Daoy (cell line): ENCODE measurements at regions not wholly inside any gene's neighbourhood (a gene's known extent, or its start where the extent isn't known, plus 50 kb on each side); places are given as distances from the start of the nearest gene placed in this dataset.

Source experiments
- DNase-seq: peaks from one replicate; pipeline ENCODE4 v3.0.0-alpha.2; 2015; ENCODE audit warnings: low read depth

DNA sequence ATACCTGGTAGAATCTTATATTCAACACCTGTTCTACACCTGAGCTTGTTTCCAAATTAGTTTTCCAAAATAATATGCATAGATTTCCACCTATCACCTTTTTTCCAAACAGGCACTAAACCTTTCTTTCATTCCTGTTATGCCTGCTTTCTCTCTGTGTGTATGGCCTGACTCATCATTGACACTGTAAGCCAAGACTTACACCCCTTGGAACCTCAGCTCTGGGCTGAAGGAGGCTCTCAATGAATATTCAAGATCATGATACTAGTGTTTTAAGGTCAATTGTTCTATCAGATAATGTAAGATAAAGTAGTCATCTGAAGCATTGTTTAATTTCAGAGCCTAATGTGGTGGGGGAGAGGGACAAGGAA, 1193.3 kb downstream of the FLRT2 start:
- no peak for DNase-seq

GRCh38 chr14:86722612-86723253, 1192.8 kb downstream of the FLRT2 start:
- no peak for DNase-seq

DNA sequence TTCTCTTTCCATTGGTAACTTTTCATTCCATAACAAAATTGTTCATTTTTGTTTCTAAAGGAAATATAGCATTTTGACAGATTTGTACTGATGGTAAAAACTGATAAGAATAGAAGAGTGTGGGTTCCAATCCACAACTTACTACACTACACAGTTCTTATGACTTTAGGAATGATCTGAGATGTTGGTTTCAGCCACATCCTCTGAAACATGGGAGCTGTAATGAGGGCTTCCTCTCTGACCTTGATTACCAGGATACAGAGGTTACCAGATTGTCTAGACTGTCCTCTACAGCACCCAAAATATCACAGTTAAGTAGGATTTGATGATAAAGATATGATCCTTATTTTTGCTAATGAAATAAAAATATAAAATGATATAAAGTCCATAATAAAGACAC, 1184.6 kb downstream of the FLRT2 start:
- DNase-seq: no peak

- no peak for DNase-seq
Measured at GRCh38 chr14:86714153-86714552, 1184.2 kb downstream of the FLRT2 start.

GRCh38 chr14:86712727-86713126, 1182.8 kb downstream of the FLRT2 start:
- DNase-seq: no peak

DNA sequence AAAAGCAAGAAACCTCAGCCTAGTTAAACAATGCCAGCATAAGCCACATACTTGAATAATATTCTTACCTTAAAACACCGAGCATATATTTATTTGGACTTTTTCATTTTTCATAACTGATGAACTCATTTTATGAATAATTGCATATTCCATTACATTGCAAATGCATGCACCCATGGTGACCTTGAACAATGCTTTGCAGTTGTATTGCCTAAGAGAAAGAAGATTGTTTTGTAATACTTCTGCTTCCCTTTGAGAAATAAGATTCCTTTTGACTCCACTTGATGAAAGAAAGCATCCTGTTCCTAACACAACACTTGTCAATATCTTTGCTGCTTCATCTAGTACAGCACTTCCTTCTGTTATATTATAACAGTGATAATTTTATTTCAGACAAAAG, 1182.2 kb downstream of the FLRT2 start:
- DNase-seq: no peak

DNA sequence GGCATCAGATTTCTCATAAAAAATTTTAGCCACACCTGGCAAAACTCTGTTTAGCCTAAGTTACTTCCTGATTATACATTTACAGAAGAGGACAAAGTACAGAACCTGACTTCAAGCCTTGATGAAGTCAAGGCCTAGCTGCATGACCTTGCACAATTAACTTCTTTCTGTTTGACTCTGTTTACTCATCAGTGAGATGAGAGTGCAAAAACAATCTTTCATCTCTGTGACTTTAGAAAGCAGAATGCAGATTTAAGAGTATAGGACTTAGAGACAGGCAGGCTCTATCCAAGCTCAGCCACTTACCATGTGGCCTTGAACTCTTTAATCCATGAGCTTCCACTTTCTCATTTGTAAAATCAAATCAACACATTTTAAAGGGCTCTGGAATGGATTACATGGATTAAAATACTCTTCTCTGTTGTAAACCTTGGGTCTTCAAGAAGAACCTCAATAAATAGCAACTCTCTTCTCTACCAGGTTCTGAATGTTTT, 1178.9 kb downstream of the FLRT2 start:
- DNase-seq: no peak

DNA sequence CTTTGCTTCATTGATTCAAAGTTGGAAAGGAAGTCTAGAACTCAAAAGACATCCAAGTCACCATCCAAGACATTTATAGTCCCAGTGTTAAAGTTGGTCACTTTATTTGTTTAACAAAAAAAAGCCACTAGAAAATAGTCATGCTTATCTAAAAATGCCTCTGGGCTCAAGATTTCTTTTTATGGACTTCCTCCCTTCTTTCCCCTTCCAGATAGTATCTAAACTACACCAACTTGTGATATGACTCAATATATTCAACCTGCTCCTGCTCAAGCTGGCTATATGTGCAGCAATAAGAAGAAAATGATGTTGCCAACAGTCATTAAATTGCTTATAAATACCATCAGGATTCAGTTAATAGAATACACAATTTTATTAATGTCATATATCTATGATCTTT, 1177.1 kb downstream of the FLRT2 start:
- DNase-seq: no peak

DNA sequence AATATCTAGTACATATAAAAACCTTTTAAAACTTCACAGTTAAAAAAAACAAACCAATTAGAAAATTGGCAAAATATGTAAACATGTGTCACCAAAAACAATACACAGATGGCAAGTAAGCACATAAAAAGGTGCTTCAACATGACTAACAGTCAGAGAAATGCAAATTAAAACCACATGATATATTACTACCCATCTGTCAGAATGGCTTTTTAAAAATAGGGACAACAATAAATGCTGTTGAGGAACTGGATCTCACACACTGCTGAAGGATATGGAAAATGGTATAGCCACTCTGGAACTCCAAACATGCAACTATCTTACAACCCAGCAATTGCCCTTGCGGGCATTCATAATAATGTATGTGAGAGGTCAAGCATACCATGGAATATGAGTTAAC, 1153.6 kb downstream of the FLRT2 start:
- DNase-seq: no peak

DNA sequence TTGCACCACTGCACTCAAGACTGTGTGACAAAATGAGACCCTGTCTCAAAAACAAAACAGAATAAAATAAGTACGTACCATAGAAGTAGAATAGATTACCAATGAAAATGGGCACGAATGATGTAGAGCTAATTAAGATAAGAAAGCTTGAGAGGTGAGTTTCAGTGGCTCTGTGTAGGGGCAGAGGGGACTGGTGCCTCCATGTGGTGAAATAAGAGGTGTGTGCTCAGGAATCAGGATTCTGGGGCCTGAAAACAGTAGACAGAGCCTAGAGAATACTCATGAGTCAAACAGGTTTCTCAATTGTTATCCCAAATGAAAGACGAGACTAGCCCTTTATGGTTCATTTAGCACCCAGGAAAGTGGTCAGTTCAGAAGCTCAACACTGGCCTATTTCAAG, 1145.1 kb downstream of the FLRT2 start:
- no peak for DNase-seq

GRCh38 chr14:86673523-86673969, 1143.6 kb downstream of the FLRT2 start:
- no peak for DNase-seq

DNA sequence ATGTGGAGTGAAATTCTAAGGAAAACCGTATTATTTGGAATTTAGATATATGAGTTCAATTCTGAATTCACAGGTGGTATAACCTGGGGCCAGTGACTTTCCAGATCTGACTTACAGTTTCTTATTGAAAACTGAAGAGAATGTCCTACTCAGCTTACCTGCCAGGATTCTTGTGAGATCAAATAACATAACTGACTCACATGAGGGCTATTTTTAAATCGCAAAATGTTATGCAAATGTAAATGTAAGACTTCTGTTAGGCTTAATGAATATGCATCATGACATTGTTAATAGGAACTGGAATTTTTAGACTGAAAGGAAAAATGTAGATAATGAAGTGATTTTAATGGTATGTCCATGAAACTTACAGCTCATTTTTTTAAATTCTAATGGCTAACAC, 1142.1 kb downstream of the FLRT2 start:
- no peak for DNase-seq

- no peak for DNase-seq
Measured at GRCh38 chr14:86665975-86666374, 1136.0 kb downstream of the FLRT2 start.

DNA sequence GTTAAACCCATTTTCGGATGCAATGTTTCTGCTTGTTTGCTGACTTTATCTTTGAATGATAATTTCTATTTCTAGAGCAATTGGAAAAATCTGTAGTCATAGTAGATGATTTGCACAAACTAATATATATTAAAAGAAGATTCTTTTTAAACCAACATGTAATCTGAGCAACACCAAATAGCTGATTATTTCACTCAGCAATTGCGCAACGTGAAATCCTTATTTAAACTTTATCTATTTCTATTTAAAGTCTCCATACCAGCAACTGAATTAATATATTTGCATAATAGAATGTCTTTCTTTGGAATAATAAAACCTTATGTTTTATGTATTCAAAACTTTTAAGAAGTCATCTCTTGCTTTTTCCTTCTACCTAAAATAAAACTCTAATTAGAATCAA, 1132.4 kb downstream of the FLRT2 start:
- no peak for DNase-seq

DNA sequence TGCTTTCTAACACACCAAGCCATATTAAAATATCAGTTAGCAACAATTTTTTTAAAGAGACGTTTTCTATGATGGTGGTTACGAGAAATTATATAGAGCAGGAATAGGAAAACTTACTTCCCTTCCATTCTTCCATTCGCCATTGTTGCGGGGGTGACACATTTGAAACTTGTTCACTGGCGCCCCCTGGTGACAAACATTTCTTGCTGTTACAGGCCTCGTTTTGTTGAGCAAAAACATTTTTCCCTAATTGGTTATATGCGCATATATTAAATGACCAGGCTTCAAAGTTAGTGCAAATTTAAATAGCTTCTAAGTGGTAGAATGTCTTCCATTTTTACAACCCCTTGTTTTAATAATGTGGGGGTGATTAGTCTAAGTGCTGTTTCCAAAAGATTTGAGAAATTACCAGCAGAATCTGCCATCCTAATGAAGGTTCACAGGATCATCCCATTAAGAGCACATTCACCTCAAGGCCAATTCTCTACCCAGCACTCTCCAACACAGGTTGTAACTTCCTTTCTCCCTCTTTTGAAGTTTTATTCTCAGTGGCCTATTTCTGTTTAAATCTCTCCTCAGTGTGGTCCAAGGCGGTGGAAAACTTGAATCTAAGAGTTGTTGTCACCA, 1124.7 kb downstream of the FLRT2 start:
- peak; percentile 65 for DNase-seq

- DNase-seq: no peak
Measured at GRCh38 chr14:86652526-86652925, 1122.6 kb downstream of the FLRT2 start.

- no peak for DNase-seq
Measured at GRCh38 chr14:86646696-86647690, 1117.0 kb downstream of the FLRT2 start.

- no peak for DNase-seq
Measured at GRCh38 chr14:86646125-86646524, 1116.2 kb downstream of the FLRT2 start.

DNA sequence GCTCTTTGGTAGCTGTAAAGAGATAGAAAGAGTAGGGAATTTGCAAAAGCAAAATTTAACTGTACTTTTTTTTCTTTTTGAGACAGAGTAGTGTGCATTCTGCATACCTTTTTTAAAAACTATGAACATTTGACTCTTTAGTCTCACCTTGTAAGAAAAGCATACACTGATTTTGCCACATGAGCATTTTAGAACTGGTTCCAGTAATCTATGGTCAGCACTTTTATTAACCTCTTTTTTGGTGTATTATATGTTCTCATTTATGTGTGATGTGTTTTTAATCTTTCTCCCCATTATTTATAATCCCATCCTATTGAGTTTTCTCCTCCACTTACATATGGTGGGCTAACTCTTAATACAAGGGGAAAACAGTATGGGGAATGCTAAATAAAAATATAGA, 1111.4 kb downstream of the FLRT2 start:
- no peak for DNase-seq

- no peak for DNase-seq
Measured at GRCh38 chr14:86640288-86640687, 1110.3 kb downstream of the FLRT2 start.

GRCh38 chr14:86639666-86640065, 1109.7 kb downstream of the FLRT2 start:
- no peak for DNase-seq

GRCh38 chr14:86639146-86639545, 1109.2 kb downstream of the FLRT2 start:
- DNase-seq: no peak

DNA sequence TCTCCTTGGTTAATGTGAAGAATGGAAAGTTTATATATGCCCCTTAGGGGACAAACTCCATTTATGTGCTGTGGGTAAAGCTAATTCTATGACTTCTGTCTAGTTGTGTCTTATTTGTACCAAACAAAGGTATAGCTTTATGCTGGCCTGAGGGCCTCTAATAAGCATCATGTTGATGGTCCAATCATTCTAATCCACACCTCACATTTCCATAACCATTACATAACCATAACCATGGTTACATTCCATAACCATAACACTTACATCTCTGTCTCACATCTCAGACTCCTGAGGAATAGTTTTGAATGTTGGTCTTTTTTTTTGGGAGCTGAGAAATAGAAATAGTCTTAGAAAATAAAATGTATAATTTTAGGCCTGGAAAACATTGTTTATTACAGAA, 1097.1 kb downstream of the FLRT2 start:
- DNase-seq: no peak
